NOMO-1 treated with DMSO at 0.1 percent for 48 hours (cell line): ENCODE measurements at regions not wholly inside any gene's neighbourhood (a gene's known extent, or its start where the extent isn't known, plus 50 kb on each side); places are given as distances from the start of the nearest gene placed in this dataset.

Experiments used
- DNase-seq: peaks from one replicate; lab custom pipeline; 2025; ENCODE audit not compliant: unreplicated experiment; lab: John Stamatoyannopoulos, UW

DNA sequence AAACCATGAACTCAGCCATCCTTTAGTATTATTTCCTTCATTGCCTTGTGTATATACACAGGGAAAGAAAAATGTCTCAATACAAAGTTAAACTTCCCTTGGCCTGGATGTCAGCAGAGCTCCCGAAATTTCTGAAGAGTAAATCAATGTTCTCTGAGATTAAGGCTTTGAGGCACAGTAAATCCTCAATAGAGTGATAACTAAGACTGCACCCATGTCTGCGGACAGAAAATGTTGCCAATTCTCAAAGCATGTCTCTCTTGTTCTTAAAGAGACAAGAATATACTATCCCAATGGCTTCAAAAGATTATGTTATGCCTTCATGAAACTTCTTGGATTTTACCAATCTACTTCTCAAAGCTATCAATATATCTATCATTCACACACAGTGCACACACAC is 1196.7 kb upstream of the TENM4 start:
- no peak for DNase-seq

GRCh38 chr11:80636999-80637398 is 1196.2 kb upstream of the TENM4 start:
- no peak for DNase-seq

DNA sequence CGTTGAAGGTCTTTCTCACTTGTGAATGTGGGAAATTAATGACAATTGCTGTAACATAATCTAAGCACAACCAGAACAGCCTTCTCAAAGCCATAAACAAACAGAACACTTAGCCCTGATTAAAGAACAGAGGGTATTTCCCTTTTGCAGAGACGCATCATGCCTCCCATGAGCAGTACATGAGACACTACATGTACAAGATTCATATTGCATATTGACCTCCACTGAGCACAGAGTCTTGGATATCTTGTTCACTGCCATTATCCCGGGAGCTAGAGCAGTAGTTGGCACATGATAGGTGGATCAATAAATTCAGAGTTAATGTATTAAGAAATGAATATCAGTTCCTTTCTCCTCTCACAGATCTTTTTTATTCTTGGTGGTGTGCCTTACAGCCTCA is 1194.3 kb upstream of the TENM4 start:
- no peak for DNase-seq

- DNase-seq = no peak
Observed at GRCh38 chr11:80632691-80633090, 1191.9 kb upstream of the TENM4 start.

- DNase-seq = no peak
Observed at GRCh38 chr11:80632156-80632555, 1191.3 kb upstream of the TENM4 start.

- DNase-seq = no peak
Observed at GRCh38 chr11:80629466-80629865, 1188.6 kb upstream of the TENM4 start.

DNA sequence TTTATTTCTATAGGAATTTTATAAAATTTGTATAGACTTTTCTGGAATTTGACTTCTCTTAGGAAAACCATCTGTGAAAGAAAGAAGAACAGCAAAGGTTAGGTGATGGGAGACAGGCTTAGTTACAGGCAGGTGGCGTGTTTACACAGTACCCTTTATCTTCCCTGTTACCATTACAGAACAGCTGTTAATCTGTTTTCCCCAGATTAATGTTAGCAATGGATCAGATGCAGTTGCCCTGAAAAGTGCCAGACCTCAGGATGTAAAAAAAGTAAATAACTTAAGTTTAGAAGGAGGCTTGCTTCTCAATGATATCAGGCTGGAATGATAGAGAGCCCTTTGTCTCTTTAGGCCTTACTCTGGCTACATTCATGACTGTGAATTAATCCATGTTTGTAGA is 1186.5 kb upstream of the TENM4 start:
- no peak for DNase-seq

DNA sequence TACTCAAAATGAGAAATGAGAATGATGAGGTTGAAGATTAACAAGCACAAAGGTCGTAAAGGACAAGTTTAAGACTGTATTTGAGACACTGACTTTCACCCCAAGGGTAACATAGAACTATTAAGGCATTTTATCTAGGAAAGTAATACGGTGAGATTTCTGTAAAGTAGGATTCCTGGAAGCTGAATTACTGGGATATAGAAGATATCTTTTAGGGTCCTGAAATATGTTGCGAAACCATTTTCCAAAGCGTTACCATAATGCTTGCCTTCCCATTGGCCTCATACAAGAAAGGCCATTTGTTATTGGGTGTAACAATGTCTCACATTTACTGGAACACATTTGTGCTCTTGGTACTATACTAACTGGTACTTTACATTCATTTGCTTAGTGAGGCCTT is 1185.9 kb upstream of the TENM4 start:
- no peak for DNase-seq

DNA sequence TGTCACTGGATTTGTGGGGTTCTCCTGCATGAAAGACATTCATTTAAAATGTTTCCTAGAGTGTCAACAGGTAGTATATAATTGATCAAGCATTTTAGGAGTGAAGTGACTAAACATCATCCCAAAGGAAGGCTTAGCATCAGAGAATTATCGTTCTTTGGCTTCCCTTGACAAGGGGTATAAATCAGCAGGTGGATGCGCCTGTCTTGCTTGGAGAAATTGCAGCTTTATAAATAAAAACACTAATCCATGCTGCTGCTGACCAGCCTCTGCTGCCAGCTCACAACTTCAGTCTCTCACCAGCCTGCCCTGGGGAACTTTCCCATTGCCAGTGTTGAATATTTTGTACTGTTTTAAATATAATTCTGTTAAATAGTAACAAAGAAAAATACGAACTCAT is 1184.7 kb upstream of the TENM4 start:
- DNase-seq = no peak

- DNase-seq = no peak
Observed at GRCh38 chr11:80621871-80622270, 1181.0 kb upstream of the TENM4 start.

DNA sequence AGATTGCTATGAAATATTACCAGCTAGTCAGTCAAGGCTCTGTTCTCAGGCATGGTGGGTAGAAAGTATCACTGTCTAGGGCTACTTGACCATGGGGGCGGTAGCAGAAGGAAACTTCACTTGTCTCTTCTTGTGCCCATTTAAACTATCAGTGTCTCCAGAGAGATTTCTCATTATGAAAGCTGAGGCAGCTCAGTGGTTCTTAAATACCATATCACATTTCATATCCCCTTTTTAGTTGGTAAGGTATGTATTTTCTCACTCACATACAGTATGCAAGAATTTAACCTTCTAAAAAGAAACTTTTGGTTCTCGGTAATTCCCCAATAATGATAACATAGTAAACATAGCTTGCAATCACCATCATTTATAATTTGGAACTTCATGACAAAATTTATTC is 1180.0 kb upstream of the TENM4 start:
- DNase-seq = no peak

DNA sequence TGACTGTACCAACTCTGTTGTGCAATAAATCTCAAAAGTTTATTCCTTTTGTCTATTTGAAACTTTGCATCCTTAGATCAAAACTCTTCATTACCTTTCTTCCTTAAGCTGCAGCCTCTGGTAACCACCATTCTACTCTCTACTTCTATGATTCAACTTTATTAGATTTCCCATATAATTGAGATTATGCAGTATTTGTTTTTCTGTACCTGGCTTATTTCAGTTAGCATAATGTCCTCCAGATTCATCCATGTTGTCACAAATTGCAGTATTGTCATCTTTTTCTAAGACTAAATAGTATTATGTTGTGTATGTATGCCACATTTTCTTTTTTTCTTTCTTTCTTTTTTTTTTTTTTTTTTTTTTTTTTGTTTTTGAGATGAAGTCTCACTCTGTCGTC is 1176.3 kb upstream of the TENM4 start:
- DNase-seq = no peak

DNA sequence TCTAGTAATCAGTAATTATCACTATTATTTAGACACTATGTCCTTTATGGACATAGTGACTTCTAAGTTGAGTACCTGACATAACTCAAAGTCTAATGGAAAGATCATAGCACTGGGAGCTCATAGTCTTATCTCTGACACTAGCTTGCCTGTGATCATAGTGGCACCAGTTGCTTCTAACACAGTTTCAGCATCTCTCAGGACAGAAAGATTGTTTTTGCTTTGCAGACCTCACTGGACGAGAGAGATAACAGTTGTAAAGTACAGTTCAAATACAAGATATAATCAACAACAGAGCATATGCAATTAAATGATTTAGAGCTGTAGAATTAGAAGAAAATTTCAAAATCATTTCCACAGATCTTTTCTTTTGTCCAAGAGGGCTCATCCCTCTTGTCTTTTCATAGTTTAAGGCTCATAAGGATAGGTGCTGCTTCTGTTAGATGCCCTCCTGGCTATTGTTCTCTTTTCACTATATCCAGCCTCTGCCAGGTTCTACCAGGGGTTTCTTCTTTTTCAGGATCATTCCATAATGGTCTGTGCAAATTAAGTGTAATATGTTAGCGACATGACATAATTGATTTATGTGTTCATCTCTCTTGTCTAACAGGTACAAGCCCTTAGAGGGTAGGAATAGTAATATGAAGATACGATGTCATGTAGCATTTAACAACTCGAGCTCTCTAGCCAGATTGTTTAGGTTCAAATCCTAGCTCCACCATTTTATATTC is 1175.4 kb upstream of the TENM4 start:
- DNase-seq = no peak

- DNase-seq = no peak
Observed at GRCh38 chr11:80613655-80614054, 1172.8 kb upstream of the TENM4 start.

- no peak for DNase-seq
Observed at GRCh38 chr11:80610516-80610915, 1169.7 kb upstream of the TENM4 start.

DNA sequence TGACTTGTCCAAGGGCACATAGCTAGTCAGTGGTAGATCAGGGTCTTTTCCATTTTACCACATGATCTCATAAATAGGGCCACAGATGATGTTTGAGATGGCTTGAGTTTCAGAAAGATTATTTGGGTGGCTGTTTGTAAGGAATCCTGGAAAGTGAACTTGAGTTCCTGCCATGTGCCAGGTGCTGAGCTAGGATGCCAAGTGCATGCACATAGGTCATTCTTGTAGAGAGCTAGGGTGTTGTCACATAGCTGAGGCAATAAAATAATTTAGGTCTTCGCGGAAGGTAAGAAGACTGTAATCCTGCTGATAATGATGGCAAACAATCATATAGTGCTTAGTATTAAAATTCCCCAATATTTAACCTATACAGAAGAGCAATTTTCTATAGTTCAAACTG is 1162.6 kb upstream of the TENM4 start:
- DNase-seq = no peak

GRCh38 chr11:80598905-80599304 is 1158.1 kb upstream of the TENM4 start:
- no peak for DNase-seq

GRCh38 chr11:80596291-80596810 is 1155.5 kb upstream of the TENM4 start:
- no peak for DNase-seq

- DNase-seq = no peak
Observed at GRCh38 chr11:80595011-80595410, 1154.2 kb upstream of the TENM4 start.

- DNase-seq = peak; percentile 72
Observed at GRCh38 chr11:80593648-80594374, 1153.0 kb upstream of the TENM4 start.

- no peak for DNase-seq
Observed at GRCh38 chr11:80592546-80592945, 1151.7 kb upstream of the TENM4 start.

GRCh38 chr11:80587906-80588305 is 1147.1 kb upstream of the TENM4 start:
- no peak for DNase-seq

DNA sequence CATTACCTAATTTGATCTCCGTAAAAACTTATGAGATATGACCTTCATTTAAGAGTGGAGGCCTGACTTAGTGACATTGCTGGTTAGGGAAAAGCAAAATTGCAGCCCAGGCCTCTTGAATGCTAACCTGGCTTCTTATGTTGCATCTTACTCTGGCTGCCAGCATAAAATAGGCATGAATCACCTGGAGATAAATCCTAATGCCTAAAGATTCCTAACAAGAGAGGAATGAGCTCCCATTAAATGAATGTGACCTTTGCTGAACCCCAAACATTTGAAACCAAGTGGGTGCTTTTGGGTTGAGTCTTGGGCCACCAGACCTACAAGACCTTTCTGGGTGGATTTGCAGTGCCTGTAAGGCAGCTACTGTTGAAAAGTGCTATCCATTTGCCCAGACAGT is 1145.6 kb upstream of the TENM4 start:
- no peak for DNase-seq
